Gastrocnemius medialis (tissue), 4 donors: ENCODE measurements at regions not wholly inside any gene's neighbourhood (a gene's known extent, or its start where the extent isn't known, plus 50 kb on each side); places are given as distances from the start of the nearest gene placed in this dataset.

Source experiments
- ATAC-seq, 2 donors: fragments of 150-250 bp; one replicate each; pipeline ENCODE4 v1.9.1; 2016
- DNase-seq, 2 donors: peaks; one replicate each; pipeline ENCODE4 v3.0.0-alpha.2; 2019
- H3K27ac ChIP-seq, 4 donors: fragments of 200-600 bp; sonication (generic); 1 replicate in 1 of 4; 2 replicates in 3 of 4; pipeline ENCODE4 v1.5.1; 2016 to 2018; ENCODE audit warnings: mild to moderate bottlenecking in 2 of 4, moderate library complexity in 1 of 4
- H3K27me3 ChIP-seq, 3 donors: fragments of 200-600 bp; sonication (generic) in 2 of 3; 1 replicate in 1 of 3; 2 replicates in 2 of 3; pipeline versions ENCODE4 v1.5.1 to v1.6.0; 2016 to 2019; ENCODE audit warnings: mild to moderate bottlenecking in 1 of 3, moderate library complexity in 1 of 3
- H3K36me3 ChIP-seq, 2 donors: fragments of 200-600 bp; sonication (generic) in 1 of 2; one replicate each; pipeline ENCODE4 v1.5.1; 2017 to 2018
- H3K4me1 ChIP-seq, 2 donors: fragments of 200-600 bp; sonication (generic) in 1 of 2; one replicate each; pipeline ENCODE4 v1.5.1; 2016 to 2017; ENCODE audit warnings: mild to moderate bottlenecking in 2 of 2
- H3K4me3 ChIP-seq, 4 donors: fragments of 200-600 bp; sonication (generic) in 3 of 4; 1 replicate in 1 of 4; 2 replicates in 3 of 4; pipeline ENCODE4 v1.5.1; 2016 to 2019; ENCODE audit warnings: mild to moderate bottlenecking in 2 of 4
- H3K9me3 ChIP-seq, 3 donors: fragments of 200-600 bp; sonication (generic) in 2 of 3; 1 replicate in 1 of 3; 2 replicates in 2 of 3; pipeline ENCODE4 v1.5.1; 2016 to 2019
- CTCF ChIP-seq, 5 experiments: fragments of 450-650 bp in 3 of 5; fragments of 200-600 bp in 2 of 5; sonication (generic) in 2 of 5; IDR thresholded peaks in 4 of 5; conservative IDR thresholded peaks in 1 of 5; 1 replicate in 4 of 5; 2 replicates in 1 of 5; pipeline ENCODE4 v1.5.1; 2016 to 2019; ENCODE audit warnings: antibody characterized with exemption in 5 of 5, mild to moderate bottlenecking in 3 of 5, moderate library complexity in 3 of 5
- POLR2A ChIP-seq, 2 donors: fragments of 450-650 bp; IDR thresholded peaks; one replicate each; pipeline ENCODE4 v1.6.1; 2017; ENCODE audit warnings: antibody characterized with exemption in 2 of 2, mild to moderate bottlenecking in 2 of 2, moderate library complexity in 2 of 2
- in situ Hi-C, 4 donors: fragments of 200-750 bp; cut with MboI; loops; one replicate each; pipeline versions ENCODE4 v1.15.0 to v1.8.0; 2017; ENCODE audit warnings: low sequenced_read_pairs in 4 of 4
- intact Hi-C: fragments of 100-400 bp; cut with DNase I; formaldehyde crosslinking; loops from one replicate; pipeline ENCODE4 v1.15.1; 2023; ENCODE audit warnings: low total_unique reads

- no peaks in the 10 kb centered on the region for H3K36me3 ChIP-seq
- no peak overlapping the region for H3K27ac ChIP-seq
- intact Hi-C loops, result no loop called here
- no peaks in the 10 kb centered on the region for H3K27me3 ChIP-seq
- ATAC-seq (no peak), DNase-seq (no peak)
- in situ Hi-C loops, result no loop called here
- no peak for TF ChIP-seq POLR2A (IDR thresholded peaks at IDR 0.05)
- TF ChIP-seq CTCF (IDR thresholded peaks at IDR 0.05 in 4 of 5, conservative IDR thresholded peaks at IDR 0.05 in 1 of 5), result no peak
- H3K4me3 ChIP-seq, result no peak overlapping the region
- H3K4me1 ChIP-seq, result no peaks in the 10 kb centered on the region
- H3K9me3 ChIP-seq, result no peaks in the 10 kb centered on the region
Measured at GRCh38 chr14:100451264-100451663, 128.1 kb downstream of the SLC25A47 start.

GRCh38 chr14:100453930-100454329 lies 130.8 kb downstream of the SLC25A47 start:
- Histone ChIP-seq H3K27ac (no peak overlapping the region), H3K36me3 (no peaks in the 10 kb centered on the region), H3K4me1 (no peaks in the 10 kb centered on the region), H3K27me3 (no peaks in the 10 kb centered on the region), H3K4me3 (no peak overlapping the region), H3K9me3 (no peaks in the 10 kb centered on the region)
- no peak for ATAC-seq
- TF ChIP-seq CTCF (IDR thresholded peaks at IDR 0.05 in 4 of 5, conservative IDR thresholded peaks at IDR 0.05 in 1 of 5) (no peak), POLR2A (IDR thresholded peaks at IDR 0.05) (no peak)
- intact Hi-C loops, result no loop called here
- in situ Hi-C loops, result no loop called here
- DNase-seq, result no peak

- ATAC-seq (no peak), DNase-seq (no peak)
- Histone ChIP-seq H3K4me3 (no peak overlapping the region), H3K4me1 (no peaks in the 10 kb centered on the region), H3K27ac (no peak overlapping the region), H3K36me3 (no peaks in the 10 kb centered on the region), H3K27me3 (no peaks in the 10 kb centered on the region), H3K9me3 (no peaks in the 10 kb centered on the region)
- intact Hi-C loops (no loop called here), in situ Hi-C loops (no loop called here)
- no peak for TF ChIP-seq CTCF (IDR thresholded peaks at IDR 0.05 in 4 of 5, conservative IDR thresholded peaks at IDR 0.05 in 1 of 5)
Measured at GRCh38 chr14:100454437-100454836, 131.3 kb downstream of the SLC25A47 start.

GRCh38 chr14:100463937-100464336 lies 123.3 kb downstream of the BEGAIN start:
- no peak overlapping the region for H3K4me3 ChIP-seq
- in situ Hi-C loops (no loop called here), intact Hi-C loops (no loop called here)
- no peak for DNase-seq
- no peaks in the 10 kb centered on the region for H3K4me1 ChIP-seq
- no peak for ATAC-seq
- TF ChIP-seq CTCF (IDR thresholded peaks at IDR 0.05 in 4 of 5, conservative IDR thresholded peaks at IDR 0.05 in 1 of 5) (no peak), POLR2A (IDR thresholded peaks at IDR 0.05) (no peak)
- no peaks in the 10 kb centered on the region for H3K36me3 ChIP-seq
- H3K27ac ChIP-seq, result no peak overlapping the region
- no peaks in the 10 kb centered on the region for H3K27me3 ChIP-seq
- H3K9me3 ChIP-seq, result no peaks in the 10 kb centered on the region

GRCh38 chr14:100466111-100466856 lies 120.9 kb downstream of the BEGAIN start:
- peaks cover 0 to 2% of the 10 kb centered on the region in 2 donors for H3K4me1 ChIP-seq
- DNase-seq, result no peak
- intact Hi-C loops, result no loop called here
- ATAC-seq, result no peak
- no peaks in the 10 kb centered on the region for H3K36me3 ChIP-seq
- in situ Hi-C loops, result no loop called here
- no peak overlapping the region for H3K4me3 ChIP-seq
- no peak overlapping the region for H3K27ac ChIP-seq
- H3K27me3 ChIP-seq, result no peaks in the 10 kb centered on the region
- no peaks in the 10 kb centered on the region for H3K9me3 ChIP-seq
- TF ChIP-seq POLR2A (IDR thresholded peaks at IDR 0.05) (no peak), CTCF (IDR thresholded peaks at IDR 0.05 in 4 of 5, conservative IDR thresholded peaks at IDR 0.05 in 1 of 5) (no peak)
